Activated T-cell treated with anti-CD3 and anti-CD28 coated beads for 4 hours (primary cell): ENCODE measurements at regions not wholly inside any gene's neighbourhood (a gene's known extent, or its start where the extent isn't known, plus 50 kb on each side); places are given as distances from the start of the nearest gene placed in this dataset.
"Not testable (repeated sequence)": the region's sequence is repeated elsewhere in the genome, so short reads cannot be mapped to it uniquely, and the experiment has no call there.

Source experiments
- DNase-seq: peaks from one replicate; pipeline ENCODE4 v3.0.0-alpha.2; 2020

GRCh38 chr1:221268295-221268694 is 389.1 kb downstream of the HLX start:
- no peak for DNase-seq

GRCh38 chr1:221271701-221272100 is 392.5 kb downstream of the HLX start:
- DNase-seq = no peak

GRCh38 chr1:221272940-221273339 is 393.7 kb downstream of the HLX start:
- no peak for DNase-seq

GRCh38 chr1:221274373-221274772 is 395.1 kb downstream of the HLX start:
- DNase-seq = no peak

- no peak for DNase-seq
Observed at GRCh38 chr1:221276896-221277409, 397.7 kb downstream of the HLX start.

GRCh38 chr1:221279146-221279545 is 399.9 kb downstream of the HLX start:
- DNase-seq = no peak

- no peak for DNase-seq
Observed at GRCh38 chr1:221283532-221283931, 404.3 kb downstream of the HLX start.

- no peak for DNase-seq
Observed at GRCh38 chr1:221284028-221284427, 404.8 kb downstream of the HLX start.

GRCh38 chr1:221284991-221285390 is 405.7 kb downstream of the HLX start:
- not testable (repeated sequence) for DNase-seq

- DNase-seq = not testable (repeated sequence)
Observed at GRCh38 chr1:221285458-221286210, 406.4 kb downstream of the HLX start.

GRCh38 chr1:221286399-221286798 is 407.2 kb downstream of the HLX start:
- no peak for DNase-seq

GRCh38 chr1:221289103-221289502 is 409.9 kb downstream of the HLX start:
- DNase-seq = no peak

GRCh38 chr1:221290669-221291068 is 411.4 kb downstream of the HLX start:
- DNase-seq = no peak

- DNase-seq = no peak
Observed at GRCh38 chr1:221291113-221291512, 411.9 kb downstream of the HLX start.

GRCh38 chr1:221292652-221293051 is 413.4 kb downstream of the HLX start:
- no peak for DNase-seq

- no peak for DNase-seq
Observed at GRCh38 chr1:221294242-221294641, 415.0 kb downstream of the HLX start.

- DNase-seq = no peak
Observed at GRCh38 chr1:221302357-221302756, 423.1 kb downstream of the HLX start.

GRCh38 chr1:221302810-221303209 is 423.6 kb downstream of the HLX start:
- DNase-seq = no peak

- DNase-seq = no peak
Observed at GRCh38 chr1:221303623-221304022, 424.4 kb downstream of the HLX start.

GRCh38 chr1:221306239-221306638 is 427.0 kb downstream of the HLX start:
- no peak for DNase-seq

GRCh38 chr1:221308534-221309511 is 429.6 kb downstream of the HLX start:
- DNase-seq = no peak

GRCh38 chr1:221309723-221310122 is 430.5 kb downstream of the HLX start:
- DNase-seq = no peak

- DNase-seq = no peak
Observed at GRCh38 chr1:221310180-221310579, 430.9 kb downstream of the HLX start.

- no peak for DNase-seq
Observed at GRCh38 chr1:221315330-221315729, 426.6 kb downstream of the DUSP10 start.
